Tibial nerve (tissue), 3 donors: ENCODE measurements at regions not wholly inside any gene's neighbourhood (a gene's known extent, or its start where the extent isn't known, plus 50 kb on each side); places are given as distances from the start of the nearest gene placed in this dataset.

ENCODE experiments used
- POLR2A ChIP-seq, 2 donors: fragments of 450-650 bp; IDR thresholded peaks; one replicate each; pipeline ENCODE4 v1.6.1; 2017; ENCODE audit warnings: antibody characterized with exemption in 2 of 2, mild to moderate bottlenecking in 2 of 2, moderate library complexity in 2 of 2
- TF ChIP-seq, protein P1 (sequence below), 5 experiments: fragments of 200-600 bp in 3 of 5; fragments of 450-650 bp in 2 of 5; sonication (generic) in 3 of 5; IDR thresholded peaks; one replicate each; pipeline ENCODE4 v1.5.1; 2016 to 2019; ENCODE audit warnings: antibody characterized with exemption in 5 of 5, mild to moderate bottlenecking in 3 of 5, moderate library complexity in 2 of 5

DNA sequence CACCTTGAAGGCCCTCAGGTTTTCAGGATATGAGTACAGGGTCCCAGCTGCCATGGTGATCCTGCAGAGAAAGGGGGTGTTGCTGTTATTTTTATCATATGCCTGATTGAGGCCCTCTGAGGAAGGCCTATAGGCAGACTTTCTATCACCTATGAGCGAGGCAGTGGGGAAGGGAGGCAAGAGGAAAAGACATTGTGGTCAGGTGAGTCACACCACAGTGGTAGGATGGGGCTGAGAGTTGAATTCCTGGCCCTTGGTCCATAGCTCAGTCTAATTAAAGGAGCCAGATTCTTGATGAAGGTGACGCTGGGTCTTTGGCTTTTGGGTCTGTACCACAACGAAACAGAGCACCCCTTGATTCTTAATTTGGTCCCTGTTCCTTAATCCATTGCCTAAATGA, 72.7 kb downstream of the ZNF621 start:
- TF ChIP-seq, protein P1, sequence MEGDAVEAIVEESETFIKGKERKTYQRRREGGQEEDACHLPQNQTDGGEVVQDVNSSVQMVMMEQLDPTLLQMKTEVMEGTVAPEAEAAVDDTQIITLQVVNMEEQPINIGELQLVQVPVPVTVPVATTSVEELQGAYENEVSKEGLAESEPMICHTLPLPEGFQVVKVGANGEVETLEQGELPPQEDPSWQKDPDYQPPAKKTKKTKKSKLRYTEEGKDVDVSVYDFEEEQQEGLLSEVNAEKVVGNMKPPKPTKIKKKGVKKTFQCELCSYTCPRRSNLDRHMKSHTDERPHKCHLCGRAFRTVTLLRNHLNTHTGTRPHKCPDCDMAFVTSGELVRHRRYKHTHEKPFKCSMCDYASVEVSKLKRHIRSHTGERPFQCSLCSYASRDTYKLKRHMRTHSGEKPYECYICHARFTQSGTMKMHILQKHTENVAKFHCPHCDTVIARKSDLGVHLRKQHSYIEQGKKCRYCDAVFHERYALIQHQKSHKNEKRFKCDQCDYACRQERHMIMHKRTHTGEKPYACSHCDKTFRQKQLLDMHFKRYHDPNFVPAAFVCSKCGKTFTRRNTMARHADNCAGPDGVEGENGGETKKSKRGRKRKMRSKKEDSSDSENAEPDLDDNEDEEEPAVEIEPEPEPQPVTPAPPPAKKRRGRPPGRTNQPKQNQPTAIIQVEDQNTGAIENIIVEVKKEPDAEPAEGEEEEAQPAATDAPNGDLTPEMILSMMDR (IDR thresholded peaks at IDR 0.05): no peak
- TF ChIP-seq POLR2A (IDR thresholded peaks at IDR 0.05): no peak
